HEK293 (cell line): ENCODE measurements at regions not wholly inside any gene's neighbourhood (a gene's known extent, or its start where the extent isn't known, plus 50 kb on each side); places are given as distances from the start of the nearest gene placed in this dataset.

Source experiments
- BCL11A ChIP-seq: fragments of 450-650 bp; formaldehyde crosslinking; IDR thresholded peaks from 2 replicates; pipeline ENCODE4 v1.5.1; 2016; ENCODE audit warnings: low read depth, missing biosample characterization, missing genetic modification characterization
- GLIS2 ChIP-seq: fragments of 450-650 bp; formaldehyde crosslinking; IDR thresholded peaks from 2 replicates; pipeline ENCODE4 v1.5.1; 2016; ENCODE audit warnings: missing biosample characterization, missing genetic modification characterization
- KLF10 ChIP-seq: fragments of 450-650 bp; IDR thresholded peaks from 2 replicates; pipeline ENCODE4 v1.5.1; 2018; ENCODE audit warnings: missing biosample characterization, mild to moderate bottlenecking, missing genetic modification characterization
- SETDB1 ChIP-seq: IDR thresholded peaks from one replicate; pipeline ENCODE4 v1.6.1; 2017; ENCODE audit warnings: mild to moderate bottlenecking, low read length, moderate library complexity, mixed read lengths; ENCODE audit not compliant: insufficient read length
- SP3 ChIP-seq: fragments of 450-650 bp; formaldehyde crosslinking; IDR thresholded peaks from 2 replicates; pipeline ENCODE4 v1.5.1; 2016; ENCODE audit warnings: missing biosample characterization, missing genetic modification characterization
- ZBTB21 ChIP-seq: fragments of 450-650 bp; formaldehyde crosslinking; IDR thresholded peaks from 2 replicates; pipeline ENCODE4 v1.5.1; 2017; ENCODE audit warnings: missing biosample characterization, missing genetic modification characterization
- ZBTB7A ChIP-seq: fragments of 450-650 bp; formaldehyde crosslinking; IDR thresholded peaks from 2 replicates; pipeline ENCODE4 v1.5.1; 2016; ENCODE audit warnings: low read depth, missing biosample characterization, missing genetic modification characterization
- ZBTB8A ChIP-seq: fragments of 450-650 bp; formaldehyde crosslinking; IDR thresholded peaks from 2 replicates; pipeline ENCODE4 v1.5.1; 2016; ENCODE audit warnings: missing biosample characterization, missing genetic modification characterization
- ZFHX2 ChIP-seq: fragments of 450-650 bp; formaldehyde crosslinking; conservative IDR thresholded peaks from 2 replicates; pipeline ENCODE4 v1.5.1; 2016; ENCODE audit warnings: missing biosample characterization, missing genetic modification characterization
- ZNF2 ChIP-seq: fragments of 450-650 bp; formaldehyde crosslinking; IDR thresholded peaks from 2 replicates; pipeline ENCODE4 v1.5.1; 2016; ENCODE audit warnings: missing biosample characterization, missing genetic modification characterization
- ZNF23 ChIP-seq: fragments of 450-650 bp; formaldehyde crosslinking; IDR thresholded peaks from 2 replicates; pipeline ENCODE4 v1.5.1; 2016; ENCODE audit warnings: missing biosample characterization, missing genetic modification characterization, borderline replicate concordance
- ZNF311 ChIP-seq: fragments of 450-650 bp; formaldehyde crosslinking; IDR thresholded peaks from 2 replicates; pipeline ENCODE4 v1.5.1; 2017; ENCODE audit warnings: missing biosample characterization, missing genetic modification characterization, borderline replicate concordance
- ZNF394 ChIP-seq: fragments of 450-650 bp; formaldehyde crosslinking; IDR thresholded peaks from 2 replicates; pipeline ENCODE4 v1.5.1; 2016; ENCODE audit warnings: missing biosample characterization, missing genetic modification characterization, mild to moderate bottlenecking, moderate library complexity, borderline replicate concordance
- ZNF514 ChIP-seq: fragments of 450-650 bp; formaldehyde crosslinking; IDR thresholded peaks from 2 replicates; pipeline ENCODE4 v1.5.1; 2016; ENCODE audit warnings: missing biosample characterization, missing genetic modification characterization
- ZNF571 ChIP-seq: fragments of 450-650 bp; formaldehyde crosslinking; IDR thresholded peaks from 2 replicates; pipeline ENCODE4 v1.5.0; 2017; ENCODE audit warnings: missing biosample characterization, missing genetic modification characterization
- ZNF585B ChIP-seq: fragments of 450-650 bp; formaldehyde crosslinking; IDR thresholded peaks from 2 replicates; pipeline ENCODE4 v1.5.1; 2016; ENCODE audit warnings: missing biosample characterization, missing genetic modification characterization
- ZNF596 ChIP-seq: fragments of 450-650 bp; IDR thresholded peaks from 2 replicates; pipeline ENCODE4 v1.5.0; 2018; ENCODE audit warnings: missing biosample characterization, mild to moderate bottlenecking, missing genetic modification characterization, moderate library complexity
- ZNF623 ChIP-seq: fragments of 450-650 bp; formaldehyde crosslinking; IDR thresholded peaks from 2 replicates; pipeline ENCODE4 v1.5.1; 2016; ENCODE audit warnings: missing biosample characterization, missing genetic modification characterization
- ZNF776 ChIP-seq: fragments of 450-650 bp; formaldehyde crosslinking; IDR thresholded peaks from 2 replicates; pipeline ENCODE4 v1.5.0; 2017; ENCODE audit warnings: missing biosample characterization, missing genetic modification characterization, borderline replicate concordance
- ZNF843 ChIP-seq: fragments of 450-650 bp; formaldehyde crosslinking; IDR thresholded peaks from 2 replicates; pipeline ENCODE4 v1.5.1; 2016; ENCODE audit warnings: missing biosample characterization, missing genetic modification characterization
- TF ChIP-seq, protein P1 (sequence below): fragments of 450-650 bp; formaldehyde crosslinking; IDR thresholded peaks from 2 replicates; pipeline ENCODE4 v1.5.1; 2017; ENCODE audit warnings: missing biosample characterization, missing genetic modification characterization
- TF ChIP-seq, protein P2 (sequence below): fragments of 450-650 bp; formaldehyde crosslinking; IDR thresholded peaks from 2 replicates; pipeline ENCODE4 v1.5.1; 2017; ENCODE audit warnings: missing biosample characterization, missing genetic modification characterization
- TF ChIP-seq, protein P3 (sequence below): fragments of 450-650 bp; formaldehyde crosslinking; IDR thresholded peaks from 2 replicates; pipeline ENCODE4 v1.5.1; 2016; ENCODE audit warnings: missing biosample characterization, missing genetic modification characterization
- TF ChIP-seq, protein P4 (sequence below): IDR thresholded peaks from 2 replicates; pipeline ENCODE4 v1.6.1; 2011; ENCODE audit warnings: mild to moderate bottlenecking, low read depth, low read length, borderline replicate concordance
- TF ChIP-seq, protein P5 (sequence below): fragments of 450-650 bp; formaldehyde crosslinking; IDR thresholded peaks from 2 replicates; pipeline ENCODE4 v1.5.1; 2016; ENCODE audit warnings: missing biosample characterization, missing genetic modification characterization, borderline replicate concordance
- TF ChIP-seq, protein P6 (sequence below): fragments of 450-650 bp; formaldehyde crosslinking; IDR thresholded peaks from 2 replicates; pipeline ENCODE4 v1.5.0; 2017; ENCODE audit warnings: missing biosample characterization, missing genetic modification characterization, borderline replicate concordance

DNA sequence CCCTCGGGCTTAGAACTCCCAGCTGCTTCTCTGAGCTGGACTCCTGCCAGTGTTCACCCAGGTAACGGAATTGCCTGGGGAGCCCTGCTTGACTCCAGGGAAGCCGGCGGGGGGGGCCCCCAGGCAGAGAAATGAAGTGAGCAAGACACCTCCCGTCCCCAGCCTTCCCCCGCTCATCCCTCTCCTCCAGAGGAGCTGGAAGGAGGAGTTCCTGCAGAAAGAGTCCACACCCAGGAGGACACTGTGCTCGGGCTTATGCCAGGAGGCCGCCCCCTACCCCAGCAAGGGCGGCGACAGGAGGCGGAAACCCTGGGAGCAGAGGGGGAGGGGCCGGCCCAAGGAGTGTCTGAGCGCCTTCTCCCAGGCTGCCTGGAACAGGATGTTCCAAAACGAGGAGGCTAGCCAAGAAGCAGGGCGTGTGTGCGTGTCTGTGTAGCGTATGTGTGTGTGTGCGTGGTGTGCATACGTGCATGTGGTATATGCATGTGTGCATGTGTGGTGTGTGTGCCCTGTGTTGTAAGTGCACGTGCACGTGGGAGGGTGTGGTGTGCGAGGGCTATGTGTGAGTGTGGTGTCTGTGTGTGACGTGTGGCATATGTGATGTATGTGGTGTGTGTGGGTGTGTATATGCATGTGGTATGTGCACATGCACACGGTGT is 511.3 kb downstream of the SHQ1 start (continued):
- TF ChIP-seq, protein P1, sequence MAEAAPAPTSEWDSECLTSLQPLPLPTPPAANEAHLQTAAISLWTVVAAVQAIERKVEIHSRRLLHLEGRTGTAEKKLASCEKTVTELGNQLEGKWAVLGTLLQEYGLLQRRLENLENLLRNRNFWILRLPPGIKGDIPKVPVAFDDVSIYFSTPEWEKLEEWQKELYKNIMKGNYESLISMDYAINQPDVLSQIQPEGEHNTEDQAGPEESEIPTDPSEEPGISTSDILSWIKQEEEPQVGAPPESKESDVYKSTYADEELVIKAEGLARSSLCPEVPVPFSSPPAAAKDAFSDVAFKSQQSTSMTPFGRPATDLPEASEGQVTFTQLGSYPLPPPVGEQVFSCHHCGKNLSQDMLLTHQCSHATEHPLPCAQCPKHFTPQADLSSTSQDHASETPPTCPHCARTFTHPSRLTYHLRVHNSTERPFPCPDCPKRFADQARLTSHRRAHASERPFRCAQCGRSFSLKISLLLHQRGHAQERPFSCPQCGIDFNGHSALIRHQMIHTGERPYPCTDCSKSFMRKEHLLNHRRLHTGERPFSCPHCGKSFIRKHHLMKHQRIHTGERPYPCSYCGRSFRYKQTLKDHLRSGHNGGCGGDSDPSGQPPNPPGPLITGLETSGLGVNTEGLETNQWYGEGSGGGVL: peak; percentile 38; the same call in 1 of the 2 replicates
- TF ChIP-seq ZNF596 (tag by site-specific recombination) (no peak), SP3 (tag by site-specific recombination) (no peak), ZNF571 (tag by site-specific recombination) (no peak), ZFHX2 (tag by site-specific recombination) (no peak), ZBTB7A (tag by site-specific recombination) (no peak), ZNF514 (tag by site-specific recombination) (no peak), ZBTB8A (tag by site-specific recombination) (peak; percentile 44), BCL11A (tag by site-specific recombination) (no peak), ZNF776 (tag by site-specific recombination) (no peak), ZNF843 (tag by site-specific recombination) (no peak), ZNF23 (tag by site-specific recombination) (no peak), ZNF2 (no peak), ZNF311 (tag by site-specific recombination) (no peak), ZNF585B (no peak), KLF10 (tag by site-specific recombination) (no peak), ZNF394 (tag by site-specific recombination) (0 out of 2 replicates have a peak, but pooled peaks have one; percentile 23), SETDB1 (no peak), ZBTB21 (tag by site-specific recombination) (no peak), ZNF623 (tag by site-specific recombination) (no peak), GLIS2 (tag by site-specific recombination) (peak; percentile 81)
- TF ChIP-seq, protein P2, sequence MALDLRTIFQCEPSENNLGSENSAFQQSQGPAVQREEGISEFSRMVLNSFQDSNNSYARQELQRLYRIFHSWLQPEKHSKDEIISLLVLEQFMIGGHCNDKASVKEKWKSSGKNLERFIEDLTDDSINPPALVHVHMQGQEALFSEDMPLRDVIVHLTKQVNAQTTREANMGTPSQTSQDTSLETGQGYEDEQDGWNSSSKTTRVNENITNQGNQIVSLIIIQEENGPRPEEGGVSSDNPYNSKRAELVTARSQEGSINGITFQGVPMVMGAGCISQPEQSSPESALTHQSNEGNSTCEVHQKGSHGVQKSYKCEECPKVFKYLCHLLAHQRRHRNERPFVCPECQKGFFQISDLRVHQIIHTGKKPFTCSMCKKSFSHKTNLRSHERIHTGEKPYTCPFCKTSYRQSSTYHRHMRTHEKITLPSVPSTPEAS (tag by site-specific recombination): peak; percentile 52; the same call in 1 of the 2 replicates
- TF ChIP-seq, protein P3, sequence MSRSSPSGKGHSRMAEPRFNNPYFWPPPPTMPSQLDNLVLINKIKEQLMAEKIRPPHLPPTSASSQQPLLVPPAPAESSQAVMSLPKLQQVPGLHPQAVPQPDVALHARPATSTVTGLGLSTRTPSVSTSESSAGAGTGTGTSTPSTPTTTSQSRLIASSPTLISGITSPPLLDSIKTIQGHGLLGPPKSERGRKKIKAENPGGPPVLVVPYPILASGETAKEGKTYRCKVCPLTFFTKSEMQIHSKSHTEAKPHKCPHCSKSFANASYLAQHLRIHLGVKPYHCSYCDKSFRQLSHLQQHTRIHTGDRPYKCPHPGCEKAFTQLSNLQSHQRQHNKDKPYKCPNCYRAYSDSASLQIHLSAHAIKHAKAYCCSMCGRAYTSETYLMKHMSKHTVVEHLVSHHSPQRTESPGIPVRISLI: no peak
- TF ChIP-seq, protein P4, sequence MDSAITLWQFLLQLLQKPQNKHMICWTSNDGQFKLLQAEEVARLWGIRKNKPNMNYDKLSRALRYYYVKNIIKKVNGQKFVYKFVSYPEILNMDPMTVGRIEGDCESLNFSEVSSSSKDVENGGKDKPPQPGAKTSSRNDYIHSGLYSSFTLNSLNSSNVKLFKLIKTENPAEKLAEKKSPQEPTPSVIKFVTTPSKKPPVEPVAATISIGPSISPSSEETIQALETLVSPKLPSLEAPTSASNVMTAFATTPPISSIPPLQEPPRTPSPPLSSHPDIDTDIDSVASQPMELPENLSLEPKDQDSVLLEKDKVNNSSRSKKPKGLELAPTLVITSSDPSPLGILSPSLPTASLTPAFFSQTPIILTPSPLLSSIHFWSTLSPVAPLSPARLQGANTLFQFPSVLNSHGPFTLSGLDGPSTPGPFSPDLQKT: no peak
- TF ChIP-seq, protein P5, sequence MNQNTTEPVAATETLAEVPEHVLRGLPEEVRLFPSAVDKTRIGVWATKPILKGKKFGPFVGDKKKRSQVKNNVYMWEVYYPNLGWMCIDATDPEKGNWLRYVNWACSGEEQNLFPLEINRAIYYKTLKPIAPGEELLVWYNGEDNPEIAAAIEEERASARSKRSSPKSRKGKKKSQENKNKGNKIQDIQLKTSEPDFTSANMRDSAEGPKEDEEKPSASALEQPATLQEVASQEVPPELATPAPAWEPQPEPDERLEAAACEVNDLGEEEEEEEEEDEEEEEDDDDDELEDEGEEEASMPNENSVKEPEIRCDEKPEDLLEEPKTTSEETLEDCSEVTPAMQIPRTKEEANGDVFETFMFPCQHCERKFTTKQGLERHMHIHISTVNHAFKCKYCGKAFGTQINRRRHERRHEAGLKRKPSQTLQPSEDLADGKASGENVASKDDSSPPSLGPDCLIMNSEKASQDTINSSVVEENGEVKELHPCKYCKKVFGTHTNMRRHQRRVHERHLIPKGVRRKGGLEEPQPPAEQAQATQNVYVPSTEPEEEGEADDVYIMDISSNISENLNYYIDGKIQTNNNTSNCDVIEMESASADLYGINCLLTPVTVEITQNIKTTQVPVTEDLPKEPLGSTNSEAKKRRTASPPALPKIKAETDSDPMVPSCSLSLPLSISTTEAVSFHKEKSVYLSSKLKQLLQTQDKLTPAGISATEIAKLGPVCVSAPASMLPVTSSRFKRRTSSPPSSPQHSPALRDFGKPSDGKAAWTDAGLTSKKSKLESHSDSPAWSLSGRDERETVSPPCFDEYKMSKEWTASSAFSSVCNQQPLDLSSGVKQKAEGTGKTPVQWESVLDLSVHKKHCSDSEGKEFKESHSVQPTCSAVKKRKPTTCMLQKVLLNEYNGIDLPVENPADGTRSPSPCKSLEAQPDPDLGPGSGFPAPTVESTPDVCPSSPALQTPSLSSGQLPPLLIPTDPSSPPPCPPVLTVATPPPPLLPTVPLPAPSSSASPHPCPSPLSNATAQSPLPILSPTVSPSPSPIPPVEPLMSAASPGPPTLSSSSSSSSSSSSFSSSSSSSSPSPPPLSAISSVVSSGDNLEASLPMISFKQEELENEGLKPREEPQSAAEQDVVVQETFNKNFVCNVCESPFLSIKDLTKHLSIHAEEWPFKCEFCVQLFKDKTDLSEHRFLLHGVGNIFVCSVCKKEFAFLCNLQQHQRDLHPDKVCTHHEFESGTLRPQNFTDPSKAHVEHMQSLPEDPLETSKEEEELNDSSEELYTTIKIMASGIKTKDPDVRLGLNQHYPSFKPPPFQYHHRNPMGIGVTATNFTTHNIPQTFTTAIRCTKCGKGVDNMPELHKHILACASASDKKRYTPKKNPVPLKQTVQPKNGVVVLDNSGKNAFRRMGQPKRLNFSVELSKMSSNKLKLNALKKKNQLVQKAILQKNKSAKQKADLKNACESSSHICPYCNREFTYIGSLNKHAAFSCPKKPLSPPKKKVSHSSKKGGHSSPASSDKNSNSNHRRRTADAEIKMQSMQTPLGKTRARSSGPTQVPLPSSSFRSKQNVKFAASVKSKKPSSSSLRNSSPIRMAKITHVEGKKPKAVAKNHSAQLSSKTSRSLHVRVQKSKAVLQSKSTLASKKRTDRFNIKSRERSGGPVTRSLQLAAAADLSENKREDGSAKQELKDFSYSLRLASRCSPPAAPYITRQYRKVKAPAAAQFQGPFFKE: no peak
- TF ChIP-seq, protein P6, sequence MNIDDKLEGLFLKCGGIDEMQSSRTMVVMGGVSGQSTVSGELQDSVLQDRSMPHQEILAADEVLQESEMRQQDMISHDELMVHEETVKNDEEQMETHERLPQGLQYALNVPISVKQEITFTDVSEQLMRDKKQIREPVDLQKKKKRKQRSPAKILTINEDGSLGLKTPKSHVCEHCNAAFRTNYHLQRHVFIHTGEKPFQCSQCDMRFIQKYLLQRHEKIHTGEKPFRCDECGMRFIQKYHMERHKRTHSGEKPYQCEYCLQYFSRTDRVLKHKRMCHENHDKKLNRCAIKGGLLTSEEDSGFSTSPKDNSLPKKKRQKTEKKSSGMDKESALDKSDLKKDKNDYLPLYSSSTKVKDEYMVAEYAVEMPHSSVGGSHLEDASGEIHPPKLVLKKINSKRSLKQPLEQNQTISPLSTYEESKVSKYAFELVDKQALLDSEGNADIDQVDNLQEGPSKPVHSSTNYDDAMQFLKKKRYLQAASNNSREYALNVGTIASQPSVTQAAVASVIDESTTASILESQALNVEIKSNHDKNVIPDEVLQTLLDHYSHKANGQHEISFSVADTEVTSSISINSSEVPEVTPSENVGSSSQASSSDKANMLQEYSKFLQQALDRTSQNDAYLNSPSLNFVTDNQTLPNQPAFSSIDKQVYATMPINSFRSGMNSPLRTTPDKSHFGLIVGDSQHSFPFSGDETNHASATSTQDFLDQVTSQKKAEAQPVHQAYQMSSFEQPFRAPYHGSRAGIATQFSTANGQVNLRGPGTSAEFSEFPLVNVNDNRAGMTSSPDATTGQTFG (tag by site-specific recombination): no peak
